A549 (cell line): ENCODE measurements at regions not wholly inside any gene's neighbourhood (a gene's known extent, or its start where the extent isn't known, plus 50 kb on each side); places are given as distances from the start of the nearest gene placed in this dataset.

Source experiments
- ATAC-seq, 2 experiments: fragments of 200-7000 bp in 1 of 2; fragments of >200 bp in 1 of 2; cut with Nextera tagmentation in 1 of 2; cut with Tn5 transposase in 1 of 2; 3 replicates each; pipeline versions ENCODE4 v1.8.0 to v1.9.1; 2018 to 2020; ENCODE audit warnings: mild to moderate bottlenecking in 1 of 2, moderate library complexity in 1 of 2
- CTCF ChIA-PET: fragments of 300-600 bp; sonication (Branson Sonifier 250); formaldehyde crosslinking; extraction: SDS; loops from one replicate; lab custom pipeline; 2021; ENCODE audit warnings: antibody characterized with exemption, inconsistent platforms; lab: Yijun Ruan, JAX
- POLR2A ChIA-PET: fragments of 350-600 bp; formaldehyde crosslinking; extraction: SDS; loops from one replicate; lab custom pipeline; 2021; ENCODE audit warnings: antibody characterized with exemption, inconsistent platforms; lab: Yijun Ruan, JAX
- DNase-seq, 2 experiments: peaks; one replicate each; pipeline versions ENCODE4 v3.0.0 to v3.0.0-alpha.2; 2011 to 2016; ENCODE audit warnings: low read depth in 1 of 2, low spot score in 1 of 2
- FAIRE-seq: peaks from 2 replicates; lab custom pipeline; 2011; peaks lifted over from hg19 to GRCh38; lab: Jason Lieb, UNC
- H3K27ac ChIP-seq, 2 experiments: fragments of >200 bp; sonication (Bioruptor Twin); formaldehyde crosslinking; 3 replicates each; pipeline ENCODE4 v1.5.1; 2016 to 2017
- H3K4me1 ChIP-seq: fragments of >200 bp; sonication (Bioruptor Twin); formaldehyde crosslinking; 3 replicates; pipeline ENCODE4 v1.6.1; 2016
- H3K4me2 ChIP-seq: fragments of >200 bp; sonication (Bioruptor Twin); formaldehyde crosslinking; 3 replicates; pipeline ENCODE4 v1.6.1; 2016
- H3K4me3 ChIP-seq: fragments of >200 bp; sonication (Bioruptor Twin); formaldehyde crosslinking; 3 replicates; pipeline ENCODE4 v1.5.1; 2016
- H3K9me3 ChIP-seq: fragments of >200 bp; sonication (Bioruptor Twin); formaldehyde crosslinking; 3 replicates; pipeline ENCODE4 v1.6.1; 2016
- ATOH8 ChIP-seq: fragments of 250-450 bp; sonication (Bioruptor Pico); IDR thresholded peaks from 2 replicates; pipeline ENCODE4 v1.5.0; 2020; ENCODE audit warnings: low read depth, mild to moderate bottlenecking, moderate library complexity
- BCL3 ChIP-seq: fragments of >200 bp; sonication (Bioruptor Twin); formaldehyde crosslinking; IDR thresholded peaks from 3 replicates; pipeline ENCODE4 v1.6.1; 2016
- CBX2 ChIP-seq: fragments of 200-600 bp; sonication (generic); IDR thresholded peaks from 2 replicates; pipeline ENCODE4 v1.6.1; 2016; ENCODE audit warnings: low read depth, mild to moderate bottlenecking, borderline replicate concordance
- CEBPB ChIP-seq, 2 experiments: fragments of >200 bp in 1 of 2; sonication (Bioruptor Twin) in 1 of 2; formaldehyde crosslinking in 1 of 2; IDR thresholded peaks; 2 replicates each; pipeline ENCODE4 v1.6.1; 2012 to 2016
- CHD2 ChIP-seq: fragments of 150-350 bp; IDR thresholded peaks from 2 replicates; pipeline ENCODE4 v1.6.1; 2014; ENCODE audit warnings: low read length; ENCODE audit not compliant: partially characterized antibody
- EHMT2 ChIP-seq: fragments of 200-600 bp; sonication (generic); IDR thresholded peaks from 2 replicates; pipeline ENCODE4 v1.6.1; 2016; ENCODE audit warnings: antibody characterized with exemption, low read depth, mild to moderate bottlenecking, moderate library complexity
- EP300 ChIP-seq, 2 experiments: fragments of >200 bp; sonication (Bioruptor Twin); formaldehyde crosslinking; IDR thresholded peaks; 2 replicates in 1 of 2; 3 replicates in 1 of 2; pipeline ENCODE4 v1.6.1; 2016 to 2017
- GATA3 ChIP-seq: IDR thresholded peaks from 2 replicates; pipeline ENCODE4 v1.6.1; 2012; ENCODE audit warnings: borderline replicate concordance
- HDAC2 ChIP-seq: fragments of 200-600 bp; sonication (generic); IDR thresholded peaks from 2 replicates; pipeline ENCODE4 v1.6.1; 2016
- HMGXB4 ChIP-seq: fragments of 250-450 bp; sonication (Bioruptor Pico); IDR thresholded peaks from 2 replicates; pipeline ENCODE4 v1.5.0; 2021; ENCODE audit warnings: mild to moderate bottlenecking, moderate library complexity, borderline replicate concordance
- HOXB5 ChIP-seq: fragments of 250-450 bp; sonication (Bioruptor Pico); IDR thresholded peaks from 2 replicates; pipeline ENCODE4 v1.5.0; 2020; ENCODE audit warnings: mild to moderate bottlenecking, moderate library complexity
- NFE2L2 ChIP-seq: fragments of 150-350 bp; conservative IDR thresholded peaks from 2 replicates; pipeline ENCODE4 v1.6.1; 2014; ENCODE audit warnings: low read length
- NR3C1 ChIP-seq: fragments of >200 bp; sonication (Bioruptor Twin); formaldehyde crosslinking; IDR thresholded peaks from 3 replicates; pipeline ENCODE4 v1.6.1; 2017
- POLR2AphosphoS2 ChIP-seq: conservative IDR thresholded peaks from 2 replicates; pipeline ENCODE4 v1.6.1; 2012; ENCODE audit warnings: low read length, improper control_type of control experiment, inconsistent platforms
- RAD21 ChIP-seq, 2 experiments: fragments of >200 bp in 1 of 2; sonication (Bioruptor Twin) in 1 of 2; formaldehyde crosslinking in 1 of 2; IDR thresholded peaks in 1 of 2; conservative IDR thresholded peaks in 1 of 2; 2 replicates in 1 of 2; 3 replicates in 1 of 2; pipeline ENCODE4 v1.6.1; 2012 to 2018; ENCODE audit warnings: inconsistent platforms in 1 of 2
- RARB ChIP-seq: fragments of 250-450 bp; sonication (Bioruptor Pico); IDR thresholded peaks from 2 replicates; pipeline ENCODE4 v1.8.0; 2021; ENCODE audit warnings: mild to moderate bottlenecking, moderate library complexity
- RCOR1 ChIP-seq: fragments of 150-350 bp; IDR thresholded peaks from 2 replicates; pipeline ENCODE4 v1.6.1; 2014; ENCODE audit warnings: antibody characterized with exemption, low read length, low read depth
- REST ChIP-seq: fragments of 200-600 bp; sonication (generic); IDR thresholded peaks from 2 replicates; pipeline ENCODE4 v1.6.1; 2016; ENCODE audit warnings: antibody characterized with exemption, mild to moderate bottlenecking, moderate library complexity
- RNF2 ChIP-seq: fragments of 200-600 bp; sonication (generic); IDR thresholded peaks from 2 replicates; pipeline ENCODE4 v1.6.1; 2016; ENCODE audit warnings: low read depth, mild to moderate bottlenecking, antibody characterized with exemption, moderate library complexity, borderline replicate concordance
- SMC3 ChIP-seq: fragments of >200 bp; sonication (Bioruptor Twin); formaldehyde crosslinking; IDR thresholded peaks from 3 replicates; pipeline ENCODE4 v1.6.1; 2018; ENCODE audit warnings: inconsistent platforms
- SREBF2 ChIP-seq: fragments of 450-650 bp; IDR thresholded peaks from 2 replicates; pipeline ENCODE4 v1.6.1; 2014; ENCODE audit warnings: mild to moderate bottlenecking, moderate library complexity
- TP53 ChIP-seq: fragments of 250-450 bp; sonication (Bioruptor Pico); IDR thresholded peaks from 2 replicates; pipeline ENCODE4 v1.5.0; 2021; ENCODE audit warnings: mild to moderate bottlenecking, moderate library complexity
- ZFP36 ChIP-seq: fragments of 450-650 bp; IDR thresholded peaks from 2 replicates; pipeline ENCODE4 v1.6.1; 2014; ENCODE audit warnings: borderline replicate concordance; ENCODE audit not compliant: partially characterized antibody
- ZNF302 ChIP-seq: fragments of 250-450 bp; sonication (Bioruptor Pico); IDR thresholded peaks from 2 replicates; pipeline ENCODE4 v1.9.0; 2021; ENCODE audit warnings: inconsistent platforms, mild to moderate bottlenecking, moderate library complexity
- ZSCAN20 ChIP-seq: fragments of 250-450 bp; sonication (Bioruptor Pico); IDR thresholded peaks from 2 replicates; pipeline ENCODE4 v1.8.0; 2022; ENCODE audit warnings: mild to moderate bottlenecking, moderate library complexity
- WGBS: methylation state at CpG from one replicate; pipeline ENCODE4 v1.1.6; 2017; ENCODE audit errors: missing lambda C conversion rate; 5-methylcytosine and 5-hydroxymethylcytosine counted together

GRCh38 chr2:128721096-128721495, 402.4 kb upstream of the HS6ST1 start:
- no peak for ATAC-seq
- H3K27ac ChIP-seq, result no peak overlapping the region
- no peak overlapping the region for H3K4me2 ChIP-seq
- ChIA-PET POLR2A (no interaction called here), CTCF (interaction anchor here (1.2 kb wide), 1 partner anchor 15 kb away, joined by 3 read pairs; no protein-coding TSS in a partner anchor)
- no peak overlapping the region for H3K4me3 ChIP-seq
- no peaks in the 10 kb centered on the region for H3K9me3 ChIP-seq
- DNase-seq, result no peak
- no peak for TF ChIP-seq HDAC2
- no peak for TF ChIP-seq EP300 (IDR thresholded peaks at IDR 0.05)
- no peak for TF ChIP-seq RCOR1
- no peak for TF ChIP-seq HOXB5 (CRISPR knock-in tag)
- TF ChIP-seq CEBPB (IDR thresholded peaks at IDR 0.05), result no peak
- no peak for TF ChIP-seq SREBF2
- TF ChIP-seq ZNF302 (CRISPR knock-in tag), result no peak
- TF ChIP-seq RARB (CRISPR knock-in tag), result no peak
- TF ChIP-seq BCL3, result no peak
- TF ChIP-seq RNF2, result no peak
- no peak for TF ChIP-seq CHD2
- no peak for TF ChIP-seq ATOH8 (CRISPR knock-in tag)
- TF ChIP-seq HMGXB4, result no peak
- TF ChIP-seq POLR2AphosphoS2, result no peak
- no peak for TF ChIP-seq NFE2L2
- TF ChIP-seq ZFP36, result no peak
- no peak for TF ChIP-seq REST
- no peak for TF ChIP-seq GATA3
- TF ChIP-seq RAD21 (conservative IDR thresholded peaks at IDR 0.05 in 1 of 2, IDR thresholded peaks at IDR 0.05 in 1 of 2), result no peak
- no peak for FAIRE-seq
- 11% methylated on average over 2 of the region's 2 CpGs for WGBS
- no peaks in the 10 kb centered on the region for H3K4me1 ChIP-seq

GRCh38 chr2:128722489-128722888, 403.8 kb upstream of the HS6ST1 start:
- no peaks in the 10 kb centered on the region for H3K9me3 ChIP-seq
- ChIA-PET POLR2A (no interaction called here), CTCF (no interaction called here)
- no peaks in the 10 kb centered on the region for H3K4me1 ChIP-seq
- no peak overlapping the region for H3K4me3 ChIP-seq
- DNase-seq (no peak), FAIRE-seq (no peak), ATAC-seq (no peak)
- H3K27ac ChIP-seq, result no peak overlapping the region
- H3K4me2 ChIP-seq, result no peak overlapping the region
- WGBS, result 8% methylated on average over 1 of the region's 1 CpG
- TF ChIP-seq TP53, result no peak
- no peak for TF ChIP-seq HDAC2
- TF ChIP-seq CBX2, result no peak
- TF ChIP-seq SMC3, result no peak
- no peak for TF ChIP-seq POLR2AphosphoS2
- no peak for TF ChIP-seq RNF2
- no peak for TF ChIP-seq EHMT2
- TF ChIP-seq ZFP36, result no peak
- no peak for TF ChIP-seq ZSCAN20
- TF ChIP-seq ATOH8 (CRISPR knock-in tag), result no peak
- TF ChIP-seq NR3C1, result no peak
- no peak for TF ChIP-seq CEBPB (IDR thresholded peaks at IDR 0.05)
- TF ChIP-seq REST, result no peak
- TF ChIP-seq EP300 (IDR thresholded peaks at IDR 0.05), result no peak
